ENCODE measurements at regions not wholly inside any gene's neighbourhood (a gene's known extent, or its start where the extent isn't known, plus 50 kb on each side); places are given as distances from the start of the nearest gene placed in this dataset.

DNA sequence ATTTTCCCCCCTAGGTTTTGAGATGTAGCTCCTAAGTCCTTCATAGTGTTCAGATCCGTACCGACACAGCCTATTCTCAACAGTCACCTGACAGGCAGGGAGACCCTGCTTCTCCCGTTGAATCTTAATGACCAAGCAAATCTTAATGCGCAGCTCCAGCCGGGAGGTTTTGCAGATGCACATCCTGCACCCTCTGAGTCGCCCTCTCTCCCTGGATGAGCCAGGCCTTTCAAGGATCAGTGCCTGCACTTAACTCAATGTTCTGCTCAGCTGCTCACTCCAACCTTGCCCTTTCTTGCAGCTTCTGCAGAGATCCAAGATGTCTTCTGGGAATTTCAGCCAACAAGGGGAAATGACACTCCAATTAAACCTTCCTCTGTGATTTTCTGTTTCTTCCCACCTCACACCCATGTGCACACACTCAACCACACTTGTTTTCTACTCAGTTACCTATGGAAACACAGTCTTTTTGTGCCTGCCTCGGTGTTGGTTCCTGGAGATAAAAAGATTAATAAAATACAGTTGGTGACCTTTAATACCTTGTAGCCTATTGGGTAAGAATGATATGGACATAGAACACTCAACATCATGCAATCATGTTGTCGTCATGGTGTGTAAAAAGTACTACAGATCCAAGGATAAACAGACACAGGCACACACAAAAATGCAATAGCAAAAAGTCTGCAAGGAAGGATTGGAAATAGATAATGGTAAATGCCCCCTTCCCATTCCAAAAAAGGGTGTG lies 76.9 kb upstream of the DYNLRB2 start:
- TF ChIP-seq, protein P1, sequence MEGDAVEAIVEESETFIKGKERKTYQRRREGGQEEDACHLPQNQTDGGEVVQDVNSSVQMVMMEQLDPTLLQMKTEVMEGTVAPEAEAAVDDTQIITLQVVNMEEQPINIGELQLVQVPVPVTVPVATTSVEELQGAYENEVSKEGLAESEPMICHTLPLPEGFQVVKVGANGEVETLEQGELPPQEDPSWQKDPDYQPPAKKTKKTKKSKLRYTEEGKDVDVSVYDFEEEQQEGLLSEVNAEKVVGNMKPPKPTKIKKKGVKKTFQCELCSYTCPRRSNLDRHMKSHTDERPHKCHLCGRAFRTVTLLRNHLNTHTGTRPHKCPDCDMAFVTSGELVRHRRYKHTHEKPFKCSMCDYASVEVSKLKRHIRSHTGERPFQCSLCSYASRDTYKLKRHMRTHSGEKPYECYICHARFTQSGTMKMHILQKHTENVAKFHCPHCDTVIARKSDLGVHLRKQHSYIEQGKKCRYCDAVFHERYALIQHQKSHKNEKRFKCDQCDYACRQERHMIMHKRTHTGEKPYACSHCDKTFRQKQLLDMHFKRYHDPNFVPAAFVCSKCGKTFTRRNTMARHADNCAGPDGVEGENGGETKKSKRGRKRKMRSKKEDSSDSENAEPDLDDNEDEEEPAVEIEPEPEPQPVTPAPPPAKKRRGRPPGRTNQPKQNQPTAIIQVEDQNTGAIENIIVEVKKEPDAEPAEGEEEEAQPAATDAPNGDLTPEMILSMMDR (IDR thresholded peaks at IDR 0.05), result no peak
- no peak for TF ChIP-seq EZH2 (IDR thresholded peaks at IDR 0.05; ENCODE audit: borderline replicate concordance, insufficient read depth, low read depth, low read length, poor library complexity, severe bottlenecking)
